NCI-H345 treated with DMSO at 0.1 percent for 48 hours (cell line): ENCODE measurements at regions not wholly inside any gene's neighbourhood (a gene's known extent, or its start where the extent isn't known, plus 50 kb on each side); places are given as distances from the start of the nearest gene placed in this dataset.
"Not testable (repeated sequence)": the region's sequence is repeated elsewhere in the genome, so short reads cannot be mapped to it uniquely, and the experiment has no call there.

Experiments
- DNase-seq: peaks from one replicate; lab custom pipeline; 2025; ENCODE audit not compliant: unreplicated experiment; lab: John Stamatoyannopoulos, UW

DNA sequence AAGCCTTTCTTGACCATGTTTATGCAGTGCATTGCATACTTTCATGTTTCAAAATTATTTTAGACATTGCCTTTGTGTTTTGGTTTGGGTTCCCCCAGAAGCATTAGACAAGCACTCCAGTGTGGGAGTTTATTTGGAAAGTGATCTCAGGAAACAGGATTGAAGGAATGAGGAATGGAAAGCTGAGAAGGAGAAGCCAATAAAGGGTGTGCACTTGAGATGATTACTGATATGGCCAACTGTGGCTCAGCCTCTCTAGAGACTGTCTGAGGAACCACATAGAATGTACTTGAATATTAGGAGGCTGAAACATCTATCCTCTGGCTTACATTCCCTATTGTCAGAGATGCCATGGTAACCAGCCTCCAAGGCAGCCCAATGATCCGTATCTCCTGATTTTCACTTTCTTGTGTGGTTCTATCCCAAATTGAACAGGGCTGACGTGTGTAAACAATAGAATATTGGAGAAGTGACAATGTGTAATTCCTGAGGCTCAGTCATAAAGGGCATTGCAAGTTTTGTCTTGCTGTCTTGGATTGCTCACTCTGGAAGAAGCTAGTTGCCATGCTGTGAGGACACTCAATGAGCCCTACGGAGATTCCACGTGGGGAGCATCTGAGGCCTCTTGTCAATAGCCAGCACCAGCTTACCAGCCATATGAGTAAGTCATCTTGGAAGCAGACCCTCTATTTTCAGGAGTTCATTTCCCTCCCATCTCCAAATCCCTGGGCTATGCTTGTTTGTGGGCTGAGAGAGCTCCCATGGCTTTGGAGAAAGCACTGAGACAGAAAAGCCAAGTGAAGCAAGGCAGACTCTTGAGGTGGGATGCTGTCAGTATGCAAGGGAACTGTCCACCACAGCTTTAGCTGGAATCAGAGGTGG, 84.7 kb downstream of the SCN11A start:
- no peak for DNase-seq

DNA sequence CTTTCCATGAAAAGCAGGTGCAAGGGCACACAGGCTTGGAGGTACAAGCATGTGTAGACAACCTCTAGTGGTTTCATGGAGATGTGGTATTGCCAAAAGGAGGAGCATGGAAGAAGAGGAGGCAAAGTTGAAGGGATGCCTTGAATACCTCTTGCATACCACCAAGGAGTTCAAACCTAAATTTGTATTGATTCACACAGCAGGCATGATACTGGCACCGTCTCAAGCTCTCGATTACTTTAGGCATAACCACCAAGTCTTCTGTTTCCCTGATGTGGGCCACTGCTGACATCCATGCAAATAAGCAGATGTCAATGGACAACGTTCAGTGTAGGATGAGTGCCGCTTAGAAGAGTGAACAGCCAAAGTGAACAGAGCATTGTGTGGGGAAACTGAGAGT, 87.1 kb downstream of the SCN11A start:
- DNase-seq: no peak

DNA sequence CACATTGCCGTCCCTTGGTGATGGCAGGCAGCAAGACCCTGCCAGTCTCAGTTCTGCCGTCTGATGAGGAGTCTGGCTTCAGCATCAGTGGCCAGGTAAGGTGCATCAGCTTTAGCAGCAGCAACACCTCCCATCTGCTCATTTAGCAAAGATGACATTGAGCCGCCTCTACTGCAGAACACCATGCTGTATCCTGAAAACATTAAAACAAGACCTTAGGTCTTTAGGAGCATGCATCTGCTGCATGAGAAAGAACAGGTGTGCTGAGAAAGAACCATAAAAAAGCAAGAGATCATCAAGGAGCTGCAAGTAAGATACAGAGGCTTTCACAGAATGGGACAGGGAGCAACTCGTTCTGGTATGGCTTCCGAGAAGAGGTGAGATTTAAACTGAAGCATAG, 87.5 kb downstream of the SCN11A start:
- DNase-seq: no peak

DNA sequence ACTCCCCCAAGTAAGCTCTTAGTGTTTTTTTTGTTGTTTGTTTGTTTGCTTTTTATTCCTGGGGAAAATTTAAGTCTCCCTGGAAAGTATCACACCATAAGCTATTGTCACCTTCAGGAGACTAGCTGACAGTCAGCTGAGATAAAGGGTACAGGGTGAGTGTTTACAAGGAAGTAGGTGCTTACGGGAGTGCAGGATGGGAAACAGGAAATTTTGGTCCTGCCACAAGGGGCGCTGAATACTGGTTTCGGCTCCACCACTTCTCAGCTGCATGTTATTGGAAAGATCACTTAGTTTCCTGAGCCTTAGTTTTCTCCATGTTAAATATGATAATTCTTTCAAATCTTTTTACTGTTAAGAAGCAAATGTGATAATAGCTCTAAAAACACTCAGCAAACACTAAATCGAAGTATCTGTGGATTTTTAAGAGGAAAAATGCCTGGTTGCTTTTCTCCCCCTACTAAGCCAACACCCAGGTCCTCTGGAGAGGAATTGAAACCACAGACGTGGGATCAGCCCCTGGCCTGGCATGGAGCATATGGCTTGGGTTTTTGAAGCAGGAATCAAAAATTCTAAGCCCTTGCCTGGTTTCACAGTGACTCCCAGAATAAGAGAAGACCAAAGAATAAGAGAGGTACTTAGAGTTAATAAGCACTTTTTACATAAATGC, 90.7 kb downstream of the SCN11A start:
- peak; percentile 73 for DNase-seq

DNA sequence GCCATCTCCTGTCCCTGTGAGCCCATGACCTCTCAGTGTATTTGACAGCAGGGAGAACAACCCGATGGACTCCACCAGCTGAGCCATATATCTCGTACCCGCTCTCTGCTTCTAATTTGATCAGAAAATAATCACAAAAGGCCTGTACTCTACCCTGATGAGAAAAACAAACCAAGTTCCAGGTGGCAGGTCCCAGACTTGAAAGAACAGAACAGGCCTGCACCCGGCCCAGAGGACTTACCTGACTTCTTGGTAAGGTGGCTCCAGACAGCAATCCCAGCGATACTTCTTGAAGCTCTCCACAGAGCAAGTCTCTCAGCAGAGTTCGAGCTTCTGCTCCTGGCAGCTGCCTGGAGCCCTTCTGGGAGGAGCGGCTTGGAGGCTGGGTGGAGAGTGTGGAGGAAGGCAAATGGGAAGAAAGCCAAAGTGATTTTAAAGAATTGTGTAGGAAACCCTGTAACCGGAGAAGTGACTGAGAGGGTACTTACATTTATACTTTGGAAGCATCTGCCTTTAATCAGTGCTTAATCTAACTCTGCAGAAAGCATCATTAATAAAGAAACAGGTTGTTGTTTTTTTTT, 91.6 kb downstream of the SCN11A start:
- DNase-seq: no peak

DNA sequence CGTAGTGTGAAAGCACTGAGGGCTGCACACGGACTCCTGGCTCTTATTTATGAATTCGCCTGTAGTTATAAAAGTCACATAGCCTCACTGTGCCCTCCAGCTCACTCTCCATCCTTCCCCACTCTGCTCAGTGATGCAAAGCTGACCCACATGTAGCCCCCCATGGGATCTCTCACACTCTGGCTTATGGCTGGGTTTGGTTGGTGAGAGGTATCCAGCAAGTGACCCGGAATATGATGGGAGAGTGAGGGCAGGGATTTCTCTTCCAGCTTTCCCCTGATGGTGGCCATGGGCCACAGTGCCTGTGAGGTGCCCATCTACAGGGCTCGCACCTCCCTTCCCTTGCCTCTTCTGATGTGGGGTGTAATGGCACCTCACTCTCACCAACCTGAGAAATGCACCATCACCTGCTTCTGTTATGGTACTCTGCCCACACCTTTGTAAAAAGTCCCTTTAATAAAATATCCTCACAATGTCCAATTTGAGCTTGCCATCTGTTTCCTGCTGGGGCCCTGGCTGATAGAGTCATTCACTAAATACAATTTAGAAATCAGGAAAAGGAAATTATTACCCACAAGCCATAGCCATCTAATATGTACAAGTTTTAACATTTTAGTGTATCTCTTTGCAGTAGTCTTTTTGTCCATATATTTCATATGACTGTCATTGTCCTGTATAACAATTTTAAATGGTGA, 93.6 kb downstream of the SCN11A start:
- no peak for DNase-seq

DNA sequence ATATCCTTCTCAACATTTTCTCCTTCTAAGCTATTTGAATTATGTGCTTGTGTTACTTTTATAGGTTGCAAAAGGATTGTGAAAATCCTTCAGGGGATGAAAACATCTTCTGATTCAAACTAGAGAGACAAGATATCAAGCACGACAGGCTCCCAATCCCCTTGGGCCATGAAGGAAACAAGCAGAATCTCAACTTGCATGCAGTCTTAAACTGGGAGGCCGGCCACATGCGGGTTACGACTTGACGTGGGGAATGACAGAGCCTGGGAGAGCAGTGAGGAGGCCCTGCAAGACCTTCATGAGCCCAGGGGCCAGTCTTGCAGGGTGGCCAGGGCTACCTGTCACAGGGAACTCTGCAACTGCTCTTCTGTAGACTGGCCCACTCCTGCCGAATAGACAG, 94.4 kb downstream of the SCN11A start:
- no peak for DNase-seq

DNA sequence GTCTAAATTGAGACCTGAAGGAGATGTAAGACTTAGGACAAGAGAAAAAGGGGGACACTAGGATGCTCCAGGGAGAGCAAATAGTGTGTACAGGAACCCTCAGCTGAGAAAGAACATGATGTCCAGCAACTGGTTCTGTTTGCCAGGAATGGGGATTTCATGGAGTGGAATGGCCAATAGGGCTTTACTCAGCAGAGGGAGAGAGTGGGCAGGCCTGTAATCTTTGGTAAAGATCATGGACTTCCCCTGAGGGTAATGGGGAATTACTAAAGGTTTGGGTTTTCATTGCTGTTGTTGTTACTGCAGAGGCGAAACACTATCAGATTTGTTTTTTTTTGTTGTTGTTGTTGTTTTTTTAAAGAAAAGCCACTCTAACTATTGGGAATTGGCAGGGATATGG, 99.0 kb downstream of the SCN11A start:
- no peak for DNase-seq

DNA sequence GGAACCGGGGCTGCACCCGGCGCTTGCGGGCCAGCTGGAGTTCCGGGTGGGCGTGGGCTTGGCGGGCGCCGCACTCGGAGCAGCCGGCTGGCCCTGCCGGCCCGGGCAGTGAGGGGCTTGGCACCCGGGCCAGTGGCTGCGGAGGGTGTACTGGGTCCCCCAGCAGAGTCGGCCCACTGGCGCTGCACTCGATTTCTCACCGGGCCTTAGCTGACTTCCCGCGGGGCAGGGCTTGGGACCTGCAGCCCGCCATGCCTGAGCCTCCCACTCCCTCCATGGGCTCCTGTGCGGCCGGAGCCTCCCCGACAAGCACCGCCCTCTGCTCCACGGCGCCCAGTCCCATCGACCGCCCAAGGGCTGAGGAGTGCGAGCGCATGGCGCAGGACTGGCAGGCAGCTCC, 100.6 kb downstream of the SCN11A start:
- DNase-seq: not testable (repeated sequence)

DNA sequence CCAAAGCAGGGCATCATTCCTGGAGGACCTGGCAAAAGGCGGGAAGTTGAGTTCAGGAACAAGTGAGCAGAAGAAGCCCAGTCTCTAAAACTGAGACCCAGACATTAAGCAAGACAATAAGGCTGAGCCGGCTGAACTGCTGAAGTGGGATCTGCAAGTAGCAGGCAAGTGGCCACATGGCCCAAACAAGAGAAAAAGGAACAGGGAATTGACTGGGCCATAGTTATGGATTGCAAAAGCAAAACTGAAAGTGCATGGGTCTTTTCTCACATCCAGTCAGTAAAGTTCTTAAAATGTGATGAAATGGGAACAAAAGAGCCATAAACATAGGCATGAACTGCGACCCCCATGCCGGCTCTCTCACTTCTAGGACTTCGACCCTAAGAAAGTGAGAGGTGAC, 101.2 kb downstream of the SCN11A start:
- DNase-seq: no peak

DNA sequence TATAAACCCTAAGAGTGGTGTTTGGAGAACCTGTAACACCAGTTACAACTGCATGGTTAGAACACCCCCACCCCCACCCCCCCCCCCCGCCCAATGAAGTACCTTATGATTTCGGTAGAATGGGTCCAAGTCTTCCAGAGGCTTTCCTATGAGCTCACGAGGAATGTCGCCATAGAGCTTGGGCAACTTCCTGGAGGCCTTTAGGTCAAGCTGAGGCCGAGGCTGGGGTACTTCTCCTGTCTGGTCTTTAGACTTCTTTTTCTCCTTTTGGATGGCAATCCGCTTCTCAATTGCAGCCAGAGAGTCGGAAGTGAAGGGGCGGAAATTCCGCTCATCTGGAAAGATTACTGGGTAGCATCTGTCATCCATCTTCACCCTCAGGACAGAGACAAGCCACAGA, 101.8 kb downstream of the SCN11A start:
- DNase-seq: no peak

DNA sequence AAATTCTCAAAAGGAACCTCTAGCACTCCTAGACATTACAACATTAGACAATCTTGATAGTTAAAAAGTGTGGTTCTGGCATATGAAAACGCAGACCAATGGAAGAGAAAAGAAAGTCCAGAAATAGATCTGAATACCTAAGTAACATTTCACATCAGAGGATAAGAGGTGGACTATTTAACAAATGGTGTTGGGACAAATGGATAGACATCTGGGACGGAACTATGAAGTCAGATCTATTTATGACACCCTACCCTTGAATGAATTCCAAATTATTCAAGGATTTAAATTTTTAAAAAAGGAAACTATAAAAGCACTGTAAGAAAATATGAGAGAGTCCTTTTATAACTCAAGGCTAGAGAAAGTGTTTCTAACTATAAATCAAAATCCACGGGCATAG, 111.3 kb downstream of the SCN11A start:
- DNase-seq: no peak

DNA sequence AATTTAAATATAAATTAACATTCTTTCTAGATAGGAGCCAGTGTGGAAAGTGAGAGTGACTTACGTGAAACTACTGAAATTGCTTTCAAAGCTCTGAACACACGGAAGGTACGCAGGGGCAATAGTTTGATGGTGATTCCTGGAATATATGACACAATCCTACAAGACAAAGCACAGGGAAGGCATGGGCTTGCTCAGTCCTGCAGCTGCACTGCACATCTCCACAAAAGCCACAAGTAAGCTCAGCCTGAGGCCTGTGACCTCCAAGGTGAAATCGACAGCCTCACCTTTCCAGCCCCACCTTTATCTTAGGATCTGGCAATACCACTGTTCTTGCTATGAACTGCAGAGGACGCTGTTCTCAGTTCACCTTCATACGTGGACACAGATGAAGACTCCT, 109.3 kb upstream of the SCN10A start:
- DNase-seq: no peak

DNA sequence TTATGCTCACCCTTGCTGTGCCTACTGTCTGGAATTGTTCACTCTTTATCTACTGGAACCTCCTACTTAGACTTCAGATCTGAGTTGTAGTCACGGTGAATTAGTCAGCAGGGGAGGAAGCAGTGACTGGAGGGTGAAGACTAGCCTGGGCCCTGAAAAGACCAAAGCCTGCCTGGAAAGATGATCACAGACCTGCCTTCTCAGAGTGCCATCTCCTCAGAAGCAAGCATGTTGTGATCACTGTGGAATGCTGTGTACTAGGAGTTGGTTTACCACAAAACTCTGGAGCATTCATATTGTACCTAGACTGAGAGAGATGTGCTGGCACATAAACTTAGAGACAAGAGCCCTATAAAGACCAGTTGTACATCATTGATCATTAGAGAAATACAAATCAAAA, 100.7 kb upstream of the SCN10A start:
- DNase-seq: no peak

DNA sequence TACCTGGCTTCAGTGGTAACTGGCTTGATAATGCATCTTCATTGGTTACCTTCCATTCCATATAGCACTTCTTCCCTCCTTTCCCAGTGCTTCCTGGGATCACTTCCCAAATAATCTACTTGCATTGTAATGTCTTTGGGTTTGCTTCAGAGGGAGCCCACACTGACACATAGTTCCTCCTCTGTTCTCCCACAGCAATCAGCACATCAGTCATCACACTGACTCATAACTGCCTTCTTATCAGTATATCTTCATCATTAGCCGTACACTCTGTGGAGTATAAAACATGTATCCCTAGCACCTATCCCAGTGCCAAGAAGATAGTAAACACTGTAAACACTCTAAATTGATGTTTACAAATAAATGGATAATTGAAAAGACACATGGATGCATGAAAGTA, 91.4 kb upstream of the SCN10A start:
- no peak for DNase-seq

DNA sequence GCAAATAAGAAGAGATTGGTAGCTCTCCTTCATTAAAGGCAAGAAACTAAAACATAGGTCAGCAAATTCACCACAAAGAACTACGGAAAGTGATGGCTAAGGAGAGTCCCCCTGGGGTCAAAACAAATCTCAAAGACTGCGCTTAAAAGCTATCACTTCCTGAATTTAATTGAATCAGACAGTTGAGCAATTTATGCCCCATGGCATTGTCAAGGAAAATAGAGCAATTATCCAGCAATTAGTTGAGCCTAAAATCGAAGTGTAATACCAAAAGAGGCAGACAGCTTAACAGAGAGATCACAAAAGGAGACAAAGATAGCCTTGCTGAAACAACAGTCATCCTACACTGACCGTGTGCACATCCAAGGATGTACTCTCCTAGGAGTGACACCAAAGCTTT, 74.4 kb upstream of the SCN10A start:
- no peak for DNase-seq

DNA sequence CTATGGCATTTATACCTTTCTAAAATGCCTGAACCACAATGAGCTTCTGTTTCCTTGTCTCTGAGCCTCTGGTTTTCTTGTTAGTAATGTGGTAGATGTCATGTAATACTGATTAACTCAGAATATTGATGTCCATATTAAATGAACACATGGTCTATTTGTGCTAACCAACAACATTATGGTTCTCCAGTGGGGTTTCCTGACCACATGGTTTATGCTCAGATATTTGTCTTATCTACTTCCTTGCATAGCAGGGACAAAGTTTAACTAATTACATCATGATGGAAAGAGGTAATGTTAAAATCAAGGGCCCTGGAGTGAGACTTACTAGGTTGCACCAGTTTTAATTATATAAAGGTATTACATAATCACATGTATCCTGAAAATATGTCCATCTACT, 62.6 kb upstream of the SCN10A start:
- DNase-seq: no peak
